GM18858 (cell line): ENCODE measurements at regions not wholly inside any gene's neighbourhood (a gene's known extent, or its start where the extent isn't known, plus 50 kb on each side); places are given as distances from the start of the nearest gene placed in this dataset.

Experiments used
- ATAC-seq: cut with Tn5 transposase; IDR thresholded peaks from one replicate; pipeline ENCODE4 v1.9.1; 2021; ENCODE audit not compliant: unreplicated experiment

DNA sequence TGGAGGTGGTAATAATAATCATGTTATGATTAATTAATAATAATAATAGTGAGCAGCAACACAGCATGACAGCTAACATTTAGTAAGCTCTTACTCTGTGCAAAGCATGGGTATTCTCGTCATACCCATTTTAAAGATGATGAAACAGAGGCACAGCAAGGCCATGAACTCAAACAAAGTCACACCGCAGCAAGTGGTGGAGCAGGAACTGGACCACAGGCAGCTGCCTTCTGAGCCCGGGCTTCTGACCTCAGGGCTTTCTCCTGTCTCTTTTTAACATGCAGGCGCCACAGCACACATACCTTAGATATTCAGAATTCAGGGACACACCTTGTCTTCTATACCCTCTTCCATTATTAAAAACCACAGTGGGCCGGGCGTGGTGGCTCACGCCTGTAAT lies 50.7 kb upstream of the SPATA12 start:
- ATAC-seq = no peak

GRCh38 chr3:57009367-57009766 lies 51.1 kb upstream of the SPATA12 start:
- ATAC-seq = no peak

GRCh38 chr3:57007521-57008460 lies 52.7 kb upstream of the SPATA12 start:
- no peak for ATAC-seq

DNA sequence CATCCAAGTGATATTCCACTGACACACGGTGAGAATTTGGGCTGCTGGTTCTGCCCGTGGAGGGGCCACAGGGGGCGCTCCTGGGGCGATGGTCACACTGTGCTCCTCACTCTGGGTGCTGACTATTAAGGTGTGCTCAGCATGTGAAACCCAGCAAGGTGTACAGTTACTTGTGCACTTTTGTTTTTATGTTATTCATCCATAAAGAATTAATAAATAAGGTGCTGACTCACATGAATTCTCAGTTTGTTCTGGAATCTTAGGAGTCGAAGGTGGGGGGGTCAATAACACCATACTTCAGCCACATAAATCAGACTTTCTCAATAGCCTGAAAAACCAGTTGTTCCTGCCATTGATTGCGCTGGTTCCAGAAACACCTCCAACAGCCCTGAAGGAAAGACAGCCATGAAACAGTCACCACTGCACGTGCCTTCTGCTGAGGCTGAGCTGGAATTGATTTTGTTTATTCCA lies 53.5 kb upstream of the SPATA12 start:
- ATAC-seq = no peak

GRCh38 chr3:57006179-57006657 lies 54.2 kb upstream of the SPATA12 start:
- ATAC-seq = no peak

- no peak for ATAC-seq
Measured at GRCh38 chr3:57004229-57004628, 56.2 kb upstream of the SPATA12 start.

DNA sequence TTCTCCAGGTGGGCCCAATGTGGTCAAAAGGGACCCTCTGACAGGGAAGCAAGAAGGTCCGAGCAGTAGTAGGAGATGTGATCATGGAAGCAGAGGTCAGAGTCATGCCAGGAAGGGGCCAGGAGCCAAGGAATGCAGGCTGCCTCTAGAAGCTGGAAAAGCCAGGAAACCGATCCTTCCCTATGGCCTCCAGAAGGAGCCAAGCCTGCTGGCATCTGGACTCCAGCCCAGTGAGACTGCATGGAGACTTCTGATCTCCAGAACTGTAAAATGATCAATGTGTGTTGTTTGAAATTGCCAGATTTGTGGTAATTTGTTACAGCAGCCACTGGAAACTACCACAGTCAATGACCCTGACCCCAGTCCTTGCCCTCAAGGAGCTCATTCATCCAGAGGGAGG lies 56.8 kb upstream of the SPATA12 start:
- no peak for ATAC-seq

- no peak for ATAC-seq
Measured at GRCh38 chr3:57001356-57001755, 59.1 kb upstream of the SPATA12 start.

GRCh38 chr3:57000012-57000411 lies 60.5 kb upstream of the SPATA12 start:
- no peak for ATAC-seq

- no peak for ATAC-seq
Measured at GRCh38 chr3:56999547-56999946, 60.9 kb upstream of the SPATA12 start.

DNA sequence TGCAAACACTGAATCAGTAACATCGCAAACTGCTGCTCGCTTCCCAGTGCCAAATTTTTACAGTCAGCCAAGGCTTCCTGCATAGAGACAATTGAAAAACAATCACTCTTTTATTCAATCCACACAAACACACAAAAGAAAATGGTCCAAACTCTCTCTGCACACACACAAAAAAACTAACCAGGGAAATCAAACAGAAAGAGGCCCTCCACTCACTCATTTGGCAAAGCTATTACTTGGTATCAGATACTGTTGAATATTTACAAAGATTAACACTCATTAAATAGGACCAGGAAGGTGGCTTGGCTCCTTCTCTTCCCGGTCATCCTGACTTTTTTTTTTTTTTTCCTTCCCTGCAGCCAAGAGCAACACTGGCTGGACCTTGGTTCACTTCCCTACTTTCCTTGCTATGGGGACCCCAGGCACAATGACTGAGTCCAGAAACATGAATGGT lies 62.4 kb upstream of the SPATA12 start:
- ATAC-seq = no peak

GRCh38 chr3:56997675-56998074 lies 62.8 kb upstream of the SPATA12 start:
- no peak for ATAC-seq

- no peak for ATAC-seq
Measured at GRCh38 chr3:56997041-56997440, 63.4 kb upstream of the SPATA12 start.

- ATAC-seq = no peak
Measured at GRCh38 chr3:56994391-56994790, 66.1 kb upstream of the SPATA12 start.

DNA sequence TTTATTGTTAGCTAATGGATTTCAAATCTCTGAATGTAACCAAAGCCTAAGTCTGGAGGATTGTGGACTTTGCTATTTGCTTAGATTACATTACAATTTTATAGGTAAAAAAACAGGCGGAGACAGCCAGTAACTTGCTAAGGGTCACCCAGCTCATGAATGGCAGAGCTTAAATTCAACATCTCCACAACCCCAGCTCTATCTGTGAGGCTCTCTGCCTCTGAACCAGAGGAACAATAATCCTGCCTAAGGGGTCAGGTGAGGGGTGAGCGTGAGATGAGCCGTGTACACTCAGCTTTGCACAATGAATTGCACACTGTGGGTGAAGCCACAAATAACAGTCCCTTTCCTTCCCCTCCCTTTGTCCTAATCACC lies 69.8 kb upstream of the SPATA12 start:
- ATAC-seq = no peak

DNA sequence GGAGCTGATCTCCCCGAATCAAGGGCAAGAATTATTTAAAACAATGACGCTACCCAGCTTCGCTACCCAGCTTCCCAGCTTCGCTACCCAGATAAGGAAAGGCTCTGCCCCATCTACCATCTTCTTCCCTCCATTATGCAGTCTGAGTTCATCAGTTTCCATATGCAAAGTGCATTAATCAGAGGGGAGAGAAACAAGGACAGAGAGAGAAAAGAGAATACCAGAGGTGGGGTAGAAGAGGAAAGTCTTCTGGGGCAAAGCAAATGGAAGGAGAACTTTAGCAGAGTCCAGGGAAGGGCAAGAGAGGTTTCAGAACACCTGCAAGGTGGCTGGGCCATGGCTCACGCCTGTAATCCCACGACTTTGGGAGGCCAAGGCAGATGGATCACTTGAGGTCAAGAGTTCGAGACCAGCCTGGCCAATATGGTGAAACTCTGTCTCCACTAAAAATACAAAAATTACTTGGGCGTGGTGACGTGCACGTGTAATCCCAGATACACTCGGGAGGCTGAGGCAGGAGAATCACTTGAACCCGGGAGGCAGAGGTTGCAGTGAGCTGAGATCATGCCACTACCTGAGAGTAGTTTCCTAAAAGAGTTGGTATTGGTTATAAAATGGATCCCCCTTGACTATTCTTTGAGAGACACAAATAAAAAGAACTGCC lies 70.4 kb upstream of the SPATA12 start:
- ATAC-seq = no peak

DNA sequence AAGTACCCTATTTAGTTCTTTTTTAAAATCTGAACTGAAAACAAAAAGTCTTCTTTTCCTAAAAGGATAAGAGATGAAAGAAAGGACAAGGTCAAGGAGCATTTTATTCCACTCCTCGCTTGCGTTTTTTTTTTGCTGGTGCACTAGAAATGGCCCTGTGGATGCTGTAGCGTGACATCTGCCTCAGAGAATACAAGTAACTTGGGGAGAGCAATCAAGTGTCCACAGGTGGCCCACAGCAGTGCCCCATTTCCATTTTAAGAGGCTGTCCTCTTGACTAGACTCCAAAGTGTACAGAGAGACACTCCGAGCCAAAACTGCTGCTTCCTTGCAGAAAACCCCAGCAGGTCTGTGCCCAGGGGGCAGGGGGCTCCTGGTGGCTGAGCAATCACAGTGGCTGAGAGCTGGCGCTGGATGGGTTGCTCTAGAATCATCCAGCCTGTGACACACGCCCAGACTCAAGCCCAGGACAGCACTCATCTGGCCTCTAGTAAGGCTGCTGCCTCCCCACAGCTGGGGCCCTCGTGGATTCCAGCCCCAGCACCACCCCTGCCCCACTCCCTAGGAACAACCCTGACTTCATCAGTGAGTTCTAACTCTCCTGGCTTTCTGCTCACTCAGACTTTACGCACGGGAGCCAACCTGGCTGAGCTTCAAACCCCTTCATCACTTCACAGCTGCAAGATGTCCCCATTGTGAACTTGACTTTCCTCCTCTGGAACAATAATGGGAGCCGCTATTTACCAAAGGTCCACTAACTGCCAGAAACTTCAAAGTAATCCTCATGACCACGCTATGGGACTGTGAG lies 71.1 kb upstream of the SPATA12 start:
- ATAC-seq = no peak

DNA sequence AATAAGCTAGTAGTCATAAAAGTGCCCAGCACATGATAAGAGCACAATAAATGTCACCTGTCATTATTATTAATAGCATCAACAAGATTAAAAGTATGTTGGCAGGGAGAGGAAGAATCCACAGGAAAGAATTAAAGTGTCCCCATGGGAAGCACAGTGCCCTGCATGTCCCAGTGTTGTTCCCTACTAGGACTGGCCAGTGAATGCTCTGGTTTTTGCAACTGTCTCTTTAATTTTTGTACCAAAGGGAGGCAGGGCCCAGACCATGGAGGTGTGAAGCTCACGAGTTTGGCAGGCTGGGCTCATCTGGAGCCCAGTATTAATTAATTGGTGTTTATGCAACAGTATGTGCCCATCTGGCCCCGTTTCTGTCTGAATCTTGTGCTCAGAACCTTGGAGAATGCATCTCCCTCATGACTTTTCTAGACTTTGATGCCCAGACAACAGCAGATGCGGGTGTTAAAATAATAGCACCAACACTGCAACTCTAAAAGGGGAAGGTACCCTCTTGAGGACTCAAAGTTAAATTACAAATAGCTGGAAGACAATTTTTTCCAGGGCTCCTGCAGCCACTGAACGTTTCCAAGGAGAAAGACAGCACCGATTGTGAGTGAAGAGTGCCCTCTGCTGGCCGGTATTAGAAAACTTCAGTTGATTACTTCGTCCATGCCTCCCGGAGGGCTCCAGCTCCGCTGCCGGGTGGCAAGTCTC lies 71.9 kb upstream of the SPATA12 start:
- ATAC-seq = no peak

DNA sequence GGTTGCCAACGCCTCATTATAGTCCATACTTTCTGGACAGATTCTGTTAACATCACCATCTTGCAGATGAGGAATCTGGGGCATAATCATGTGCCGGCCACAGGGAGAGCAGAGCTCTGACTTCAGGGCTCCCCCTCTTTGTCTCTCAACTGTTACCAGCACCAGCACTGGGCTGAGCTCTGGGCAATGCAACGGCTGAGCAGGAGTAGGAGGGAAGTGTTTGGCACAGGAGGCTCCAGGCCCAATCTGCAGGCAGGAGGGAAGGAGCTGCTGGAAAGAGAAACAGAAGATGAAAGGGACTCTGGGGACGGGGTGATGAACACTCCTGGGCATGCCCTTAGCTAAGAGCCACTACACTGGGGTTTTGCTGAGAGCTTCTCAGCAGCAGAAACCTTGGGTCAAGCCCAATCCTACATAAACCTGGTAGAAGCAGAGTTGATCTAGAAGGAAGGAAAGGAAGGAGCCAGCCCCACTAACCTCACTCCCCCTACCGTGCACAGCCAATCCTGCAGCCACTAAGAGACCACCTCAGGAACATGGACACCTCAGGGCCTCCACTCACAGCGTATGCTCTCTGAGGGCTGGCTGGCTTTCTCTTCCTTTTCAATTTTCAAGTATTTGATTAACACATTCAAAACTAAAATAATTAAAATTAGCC lies 73.1 kb upstream of the SPATA12 start:
- no peak for ATAC-seq

- no peak for ATAC-seq
Measured at GRCh38 chr3:56986347-56986746, 74.1 kb upstream of the SPATA12 start.
